Tibial nerve (tissue), 4 donors: ENCODE measurements at regions not wholly inside any gene's neighbourhood (a gene's known extent, or its start where the extent isn't known, plus 50 kb on each side); places are given as distances from the start of the nearest gene placed in this dataset.

Source experiments
- CTCF ChIP-seq, 5 experiments: fragments of 200-600 bp in 3 of 5; fragments of 450-650 bp in 2 of 5; sonication (generic) in 3 of 5; IDR thresholded peaks; one replicate each; pipeline ENCODE4 v1.5.1; 2016 to 2019; ENCODE audit warnings: antibody characterized with exemption in 5 of 5, mild to moderate bottlenecking in 3 of 5, moderate library complexity in 2 of 5
- EP300 ChIP-seq, 2 donors: sonication (generic); formaldehyde crosslinking; IDR thresholded peaks; one replicate each; pipeline ENCODE4 v1.6.1; 2017; ENCODE audit warnings: antibody characterized with exemption in 2 of 2, mild to moderate bottlenecking in 1 of 2
- POLR2A ChIP-seq, 2 donors: fragments of 450-650 bp; IDR thresholded peaks; one replicate each; pipeline ENCODE4 v1.6.1; 2017; ENCODE audit warnings: antibody characterized with exemption in 2 of 2, mild to moderate bottlenecking in 2 of 2, moderate library complexity in 2 of 2

- TF ChIP-seq EP300 (IDR thresholded peaks at IDR 0.05) (no peak), CTCF (IDR thresholded peaks at IDR 0.05) (no peak), POLR2A (IDR thresholded peaks at IDR 0.05) (no peak)
These were observed 308.4 kb upstream of the RARB start for GRCh38 chr3:25119682-25120081.
